ENCODE measurements at regions not wholly inside any gene's neighbourhood (a gene's known extent, or its start where the extent isn't known, plus 50 kb on each side); places are given as distances from the start of the nearest gene placed in this dataset.

- TF ChIP-seq EZH2 (IDR thresholded peaks at IDR 0.05; ENCODE audit: low read length, unreplicated experiment) (no peak), CTCF (conservative IDR thresholded peaks at IDR 0.05; ENCODE audit: low read depth, low read length) (no peak), EZH2phosphoT487 (IDR thresholded peaks at IDR 0.05; ENCODE audit: borderline replicate concordance, low read length) (no peak)
Measured at GRCh38 chr18:40707797-40708196, 1247.2 kb upstream of the PIK3C3 start.
